WI38 (cell line): ENCODE measurements at regions not wholly inside any gene's neighbourhood (a gene's known extent, or its start where the extent isn't known, plus 50 kb on each side); places are given as distances from the start of the nearest gene placed in this dataset.

ENCODE experiments used
- H3K4me3 ChIP-seq: 2 replicates; pipeline ENCODE4 v1.5.1; 2011; ENCODE audit warnings: low read depth, mild to moderate bottlenecking, control low read depth, low read length
- TF ChIP-seq, protein P1 (sequence below): IDR thresholded peaks from 2 replicates; pipeline ENCODE4 v1.5.1; 2012; ENCODE audit warnings: low read depth, mild to moderate bottlenecking, control low read depth, low read length

- TF ChIP-seq, protein P1, sequence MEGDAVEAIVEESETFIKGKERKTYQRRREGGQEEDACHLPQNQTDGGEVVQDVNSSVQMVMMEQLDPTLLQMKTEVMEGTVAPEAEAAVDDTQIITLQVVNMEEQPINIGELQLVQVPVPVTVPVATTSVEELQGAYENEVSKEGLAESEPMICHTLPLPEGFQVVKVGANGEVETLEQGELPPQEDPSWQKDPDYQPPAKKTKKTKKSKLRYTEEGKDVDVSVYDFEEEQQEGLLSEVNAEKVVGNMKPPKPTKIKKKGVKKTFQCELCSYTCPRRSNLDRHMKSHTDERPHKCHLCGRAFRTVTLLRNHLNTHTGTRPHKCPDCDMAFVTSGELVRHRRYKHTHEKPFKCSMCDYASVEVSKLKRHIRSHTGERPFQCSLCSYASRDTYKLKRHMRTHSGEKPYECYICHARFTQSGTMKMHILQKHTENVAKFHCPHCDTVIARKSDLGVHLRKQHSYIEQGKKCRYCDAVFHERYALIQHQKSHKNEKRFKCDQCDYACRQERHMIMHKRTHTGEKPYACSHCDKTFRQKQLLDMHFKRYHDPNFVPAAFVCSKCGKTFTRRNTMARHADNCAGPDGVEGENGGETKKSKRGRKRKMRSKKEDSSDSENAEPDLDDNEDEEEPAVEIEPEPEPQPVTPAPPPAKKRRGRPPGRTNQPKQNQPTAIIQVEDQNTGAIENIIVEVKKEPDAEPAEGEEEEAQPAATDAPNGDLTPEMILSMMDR = no peak
- no peak overlapping the region for H3K4me3 ChIP-seq
Measured at GRCh38 chr5:96081276-96081858, 119.7 kb upstream of the ELL2 start.

DNA sequence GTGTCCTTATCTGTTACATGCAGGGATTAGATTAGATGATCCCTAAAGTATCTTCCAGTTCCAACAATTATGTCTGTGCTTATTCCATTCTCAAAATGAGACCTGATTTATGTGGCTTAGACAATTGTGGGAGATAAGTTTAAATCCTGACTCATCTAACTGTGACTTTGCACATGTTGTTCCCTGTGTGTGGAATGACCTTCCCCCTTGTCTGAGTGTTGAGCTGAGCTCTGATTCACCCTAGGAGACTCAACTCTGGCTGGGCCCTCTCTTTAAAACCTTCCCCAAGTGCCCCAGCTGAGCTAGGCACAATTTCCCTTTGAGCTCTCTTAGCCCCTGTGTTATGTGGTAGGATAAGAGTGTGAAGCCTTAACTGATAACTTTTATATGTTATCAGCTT is 118.9 kb upstream of the ELL2 start:
- TF ChIP-seq, protein P1 = no peak
- no peak overlapping the region for H3K4me3 ChIP-seq

DNA sequence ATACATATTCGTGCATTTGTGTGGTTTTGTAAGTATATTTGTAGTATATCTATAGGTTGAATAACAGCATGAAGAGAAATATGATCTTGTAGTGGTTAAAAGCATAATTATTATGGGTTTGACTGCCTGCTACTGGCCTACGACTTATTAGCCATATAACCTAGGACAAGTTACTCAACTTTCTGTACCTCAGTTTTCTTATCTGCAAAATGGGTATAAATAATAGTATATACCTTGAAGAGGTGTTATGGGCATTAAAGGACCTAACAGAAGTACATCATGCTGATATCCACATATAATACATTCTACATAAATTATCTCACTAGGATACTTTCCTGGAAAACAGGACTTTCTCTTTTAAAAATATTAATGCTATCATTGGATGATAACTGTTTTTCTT is 118.3 kb upstream of the ELL2 start:
- no peak overlapping the region for H3K4me3 ChIP-seq
- TF ChIP-seq, protein P1 = no peak

DNA sequence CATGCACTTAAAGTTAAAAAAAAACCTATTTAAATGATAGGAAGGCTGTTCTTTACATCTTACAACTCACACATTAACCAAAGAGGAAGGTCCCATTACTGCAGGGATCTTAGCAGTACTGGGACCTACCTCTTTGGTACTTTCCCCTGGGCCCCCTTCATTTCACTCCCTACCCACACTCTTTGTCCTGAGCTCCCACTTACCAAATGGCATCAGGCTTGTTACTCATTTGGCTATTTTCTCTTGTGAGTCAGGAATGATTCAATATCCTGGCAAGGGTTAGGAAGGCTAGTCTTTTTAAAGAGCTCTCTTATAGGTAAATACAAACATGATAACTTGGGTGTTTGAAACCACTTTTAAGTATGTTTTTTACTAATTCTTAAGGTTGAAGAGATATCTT is 117.4 kb upstream of the ELL2 start:
- no peak overlapping the region for H3K4me3 ChIP-seq
- TF ChIP-seq, protein P1 = no peak

- TF ChIP-seq, protein P1 = no peak
- no peak overlapping the region for H3K4me3 ChIP-seq
Measured at GRCh38 chr5:96076451-96076850, 114.8 kb upstream of the ELL2 start.

GRCh38 chr5:96075579-96076289 is 114.1 kb upstream of the ELL2 start:
- TF ChIP-seq, protein P1 = no peak

GRCh38 chr5:96074870-96075269 is 113.2 kb upstream of the ELL2 start:
- no peak overlapping the region for H3K4me3 ChIP-seq
- TF ChIP-seq, protein P1 = no peak

More at GRCh38 chr5:96075579-96076289, 114.1 kb upstream of the ELL2 start:
- no peak overlapping the region for H3K4me3 ChIP-seq
